Sigmoid colon (tissue), 6 donors: ENCODE measurements at regions not wholly inside any gene's neighbourhood (a gene's known extent, or its start where the extent isn't known, plus 50 kb on each side); places are given as distances from the start of the nearest gene placed in this dataset.

Experiments used
- DNase-seq: peaks from one replicate; pipeline ENCODE4 v3.0.0-alpha.2; 2019
- H3K27ac ChIP-seq, 4 donors: fragments of 200-600 bp; sonication (generic); one replicate each; pipeline ENCODE4 v1.5.1; 2016 to 2019; ENCODE audit warnings: mild to moderate bottlenecking in 1 of 4
- H3K27me3 ChIP-seq, 3 donors: fragments of 200-600 bp; sonication (generic); one replicate each; pipeline ENCODE4 v1.5.1; 2019; ENCODE audit warnings: mild to moderate bottlenecking in 1 of 3
- H3K36me3 ChIP-seq, 4 donors: fragments of 200-600 bp; sonication (generic); one replicate each; pipeline ENCODE4 v1.5.1; 2016 to 2019
- H3K4me1 ChIP-seq, 4 donors: fragments of 200-600 bp; sonication (generic); one replicate each; pipeline ENCODE4 v1.5.1; 2017 to 2019
- H3K4me3 ChIP-seq, 4 donors: fragments of 200-600 bp; sonication (generic); one replicate each; pipeline ENCODE4 v1.5.1; 2017 to 2019; ENCODE audit warnings: mild to moderate bottlenecking in 2 of 4, moderate library complexity in 1 of 4
- H3K9me3 ChIP-seq, 4 donors: fragments of 200-600 bp in 3 of 4; sonication (generic) in 3 of 4; one replicate each; pipeline versions ENCODE4 v1.5.1 to v1.6.1; 2013 to 2019
- EP300 ChIP-seq, 4 donors: sonication (generic); formaldehyde crosslinking; IDR thresholded peaks; one replicate each; pipeline ENCODE4 v1.6.1; 2017; ENCODE audit warnings: antibody characterized with exemption in 4 of 4
- POLR2A ChIP-seq, 2 donors: fragments of 450-650 bp; IDR thresholded peaks; one replicate each; pipeline ENCODE4 v1.6.1; 2016; ENCODE audit warnings: antibody characterized with exemption in 2 of 2, mild to moderate bottlenecking in 2 of 2, moderate library complexity in 2 of 2
- POLR2AphosphoS5 ChIP-seq, 4 donors: sonication (generic); formaldehyde crosslinking; IDR thresholded peaks; one replicate each; pipeline ENCODE4 v1.6.1; 2017; ENCODE audit warnings: antibody characterized with exemption in 4 of 4
- WGBS, 2 donors: extraction: QIAGEN DNeasy Blood & Tissue Kit; methylation state at CpG; one replicate each; pipeline ENCODE4 v1.1.7; 2013; 5-methylcytosine and 5-hydroxymethylcytosine counted together
- intact Hi-C: fragments of 100-400 bp; cut with DNase I; formaldehyde crosslinking; loops from one replicate; pipeline ENCODE4 v1.15.1; 2023
- TF ChIP-seq, protein P1 (sequence below), 4 experiments: fragments of 450-650 bp in 3 of 4; fragments of 200-600 bp in 1 of 4; IDR thresholded peaks; one replicate each; pipeline ENCODE4 v1.5.1; 2016 to 2019; ENCODE audit warnings: antibody characterized with exemption in 4 of 4, mild to moderate bottlenecking in 3 of 4, moderate library complexity in 2 of 4
- donor health status: healthy with polysubstance abuse.
- donor health status: healthy.

DNA sequence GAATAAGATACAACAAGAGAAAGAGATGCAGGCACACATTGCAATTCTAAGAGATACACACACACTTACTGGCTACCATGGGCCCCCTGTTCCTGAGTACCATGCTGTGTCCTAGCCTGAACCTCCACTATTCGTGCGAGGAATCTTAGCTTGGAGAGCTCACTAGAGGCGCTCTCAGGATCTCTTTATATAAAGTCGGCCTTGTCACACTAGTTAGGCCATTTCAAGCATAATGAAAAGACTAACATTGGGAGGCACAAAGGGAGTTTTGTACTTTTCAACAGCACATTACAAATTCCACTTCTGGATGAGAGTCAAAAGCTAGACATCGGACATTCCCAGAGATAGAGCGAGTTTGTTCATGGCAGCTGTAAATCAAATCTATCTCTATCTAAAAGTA, 365.2 kb downstream of the DSEL start:
- no peak overlapping the region for H3K27ac ChIP-seq
- no peak overlapping the region for H3K4me3 ChIP-seq
- H3K36me3 ChIP-seq, result no peaks in the 10 kb centered on the region
- no peaks in the 10 kb centered on the region for H3K27me3 ChIP-seq
- WGBS, 2 donors, result 87 to 92% methylated on average over 6 of the region's 6 CpGs
- TF ChIP-seq POLR2A (IDR thresholded peaks at IDR 0.05) (no peak), POLR2AphosphoS5 (IDR thresholded peaks at IDR 0.05) (no peak), EP300 (IDR thresholded peaks at IDR 0.05) (no peak)
- TF ChIP-seq, protein P1, sequence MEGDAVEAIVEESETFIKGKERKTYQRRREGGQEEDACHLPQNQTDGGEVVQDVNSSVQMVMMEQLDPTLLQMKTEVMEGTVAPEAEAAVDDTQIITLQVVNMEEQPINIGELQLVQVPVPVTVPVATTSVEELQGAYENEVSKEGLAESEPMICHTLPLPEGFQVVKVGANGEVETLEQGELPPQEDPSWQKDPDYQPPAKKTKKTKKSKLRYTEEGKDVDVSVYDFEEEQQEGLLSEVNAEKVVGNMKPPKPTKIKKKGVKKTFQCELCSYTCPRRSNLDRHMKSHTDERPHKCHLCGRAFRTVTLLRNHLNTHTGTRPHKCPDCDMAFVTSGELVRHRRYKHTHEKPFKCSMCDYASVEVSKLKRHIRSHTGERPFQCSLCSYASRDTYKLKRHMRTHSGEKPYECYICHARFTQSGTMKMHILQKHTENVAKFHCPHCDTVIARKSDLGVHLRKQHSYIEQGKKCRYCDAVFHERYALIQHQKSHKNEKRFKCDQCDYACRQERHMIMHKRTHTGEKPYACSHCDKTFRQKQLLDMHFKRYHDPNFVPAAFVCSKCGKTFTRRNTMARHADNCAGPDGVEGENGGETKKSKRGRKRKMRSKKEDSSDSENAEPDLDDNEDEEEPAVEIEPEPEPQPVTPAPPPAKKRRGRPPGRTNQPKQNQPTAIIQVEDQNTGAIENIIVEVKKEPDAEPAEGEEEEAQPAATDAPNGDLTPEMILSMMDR (IDR thresholded peaks at IDR 0.05), result no peak
- intact Hi-C loops, result no loop called here
- H3K9me3 ChIP-seq, result no peaks in the 10 kb centered on the region
- DNase-seq, result no peak
- H3K4me1 ChIP-seq, result no peaks in the 10 kb centered on the region

DNA sequence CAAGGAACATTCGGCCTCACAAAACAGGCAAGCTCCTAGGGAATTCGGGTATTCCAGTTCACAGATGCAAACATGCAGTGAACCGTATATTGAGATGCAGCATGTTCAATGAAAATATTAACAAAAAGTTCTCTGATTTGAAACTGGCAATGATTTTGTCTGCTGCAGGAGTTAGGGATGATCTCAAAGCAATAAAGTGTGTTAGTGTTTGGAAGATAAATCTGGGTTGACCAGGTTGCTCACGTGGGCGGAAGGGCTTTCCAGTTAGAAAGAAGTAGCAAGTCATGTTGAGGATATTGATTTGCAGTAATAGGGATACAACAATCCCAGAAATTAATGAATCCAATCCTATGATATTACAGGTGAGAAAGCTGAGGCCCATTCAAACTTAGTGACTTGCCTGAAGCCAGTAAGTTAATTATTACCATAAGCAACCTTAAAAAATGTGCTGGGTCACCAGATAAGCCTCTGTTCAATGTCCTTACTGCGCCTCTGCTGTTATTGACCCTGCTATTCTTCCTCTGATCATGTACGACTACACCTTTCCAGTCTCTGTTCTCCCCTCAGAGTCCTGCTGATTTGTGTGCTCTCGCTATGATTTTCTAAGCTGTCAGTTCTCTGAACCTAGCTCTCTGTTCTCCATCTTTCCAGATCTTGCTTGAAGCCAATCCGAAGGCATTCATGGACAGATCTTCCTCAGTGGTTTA, 370.8 kb downstream of the DSEL start:
- no peak for DNase-seq
- intact Hi-C loops, result no loop called here
- WGBS, 2 donors, result 57 to 73% methylated on average over 9 of the region's 9 CpGs

DNA sequence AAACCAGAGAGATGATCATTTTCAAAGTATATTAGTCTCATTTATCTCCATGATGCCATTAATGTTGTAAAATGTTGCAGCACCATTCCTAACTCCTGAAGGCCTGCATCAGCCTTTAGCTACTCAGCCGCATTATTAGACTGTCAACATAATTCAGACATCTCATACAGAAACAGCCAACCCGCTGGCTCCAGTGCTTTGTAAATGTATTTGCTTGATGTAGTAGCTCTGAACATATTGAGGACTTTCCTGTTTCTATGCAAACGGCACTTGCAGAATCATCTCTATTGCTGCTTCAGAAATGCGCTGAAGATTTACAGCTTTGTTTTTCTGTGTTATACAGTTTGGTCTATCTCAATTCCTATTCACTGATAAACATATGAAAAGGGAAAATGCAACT, 372.2 kb downstream of the DSEL start:
- no peaks in the 10 kb centered on the region for H3K27me3 ChIP-seq
- intact Hi-C loops, result no loop called here
- TF ChIP-seq POLR2AphosphoS5 (IDR thresholded peaks at IDR 0.05), result no peak
- TF ChIP-seq POLR2A (IDR thresholded peaks at IDR 0.05), result no peak
- no peak for TF ChIP-seq EP300 (IDR thresholded peaks at IDR 0.05)
- TF ChIP-seq, protein P1 (IDR thresholded peaks at IDR 0.05), result no peak

More for the DNA sequence above, 370.8 kb downstream of the DSEL start:
- H3K36me3 ChIP-seq, result no peaks in the 10 kb centered on the region
- no peaks in the 10 kb centered on the region for H3K27me3 ChIP-seq
- no peaks in the 10 kb centered on the region for H3K4me1 ChIP-seq
- TF ChIP-seq EP300 (IDR thresholded peaks at IDR 0.05), result no peak
- TF ChIP-seq, protein P1 (IDR thresholded peaks at IDR 0.05), result no peak
- no peak for TF ChIP-seq POLR2AphosphoS5 (IDR thresholded peaks at IDR 0.05)
- no peak for TF ChIP-seq POLR2A (IDR thresholded peaks at IDR 0.05)
- no peaks in the 10 kb centered on the region for H3K9me3 ChIP-seq
- H3K27ac ChIP-seq, result no peak overlapping the region
- H3K4me3 ChIP-seq, result no peak overlapping the region

DNA sequence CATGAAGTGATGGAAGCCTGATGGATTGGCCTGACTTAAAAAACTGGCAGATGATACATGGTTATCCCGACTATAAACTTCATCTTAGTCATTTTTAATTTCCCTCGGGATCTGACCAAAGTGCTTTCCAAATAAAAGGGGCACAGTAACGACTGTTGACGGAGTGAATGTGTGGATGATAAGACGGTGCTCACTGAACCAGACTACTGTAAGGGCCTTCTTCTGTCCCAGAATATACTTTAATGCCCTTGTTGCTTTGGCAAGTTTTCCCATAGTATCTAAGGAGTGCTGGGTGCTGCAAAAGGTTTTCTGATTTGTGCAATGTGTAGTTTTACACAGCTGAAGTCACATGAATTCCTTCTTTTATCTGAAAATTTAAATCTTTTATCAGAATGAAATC, 373.5 kb downstream of the DSEL start:
- WGBS, 2 donors, result 41 to 67% methylated on average over 5 of the region's 5 CpGs
- H3K36me3 ChIP-seq, result no peaks in the 10 kb centered on the region
- no peak for DNase-seq
- no peaks in the 10 kb centered on the region for H3K27me3 ChIP-seq
- no peak overlapping the region for H3K27ac ChIP-seq
- H3K4me3 ChIP-seq, result no peak overlapping the region
- H3K9me3 ChIP-seq, result no peaks in the 10 kb centered on the region
- no peaks in the 10 kb centered on the region for H3K4me1 ChIP-seq
- TF ChIP-seq, protein P1 (IDR thresholded peaks at IDR 0.05), result no peak
- TF ChIP-seq POLR2AphosphoS5 (IDR thresholded peaks at IDR 0.05) (no peak), POLR2A (IDR thresholded peaks at IDR 0.05) (no peak), EP300 (IDR thresholded peaks at IDR 0.05) (no peak)
- intact Hi-C loops, result no loop called here

More for the DNA sequence above, 372.2 kb downstream of the DSEL start:
- WGBS, 2 donors, result 81 to 84% methylated on average over 4 of the region's 4 CpGs
- Histone ChIP-seq H3K9me3 (no peaks in the 10 kb centered on the region), H3K36me3 (no peaks in the 10 kb centered on the region), H3K4me1 (no peaks in the 10 kb centered on the region), H3K4me3 (no peak overlapping the region), H3K27ac (no peak overlapping the region)
- DNase-seq, result no peak

DNA sequence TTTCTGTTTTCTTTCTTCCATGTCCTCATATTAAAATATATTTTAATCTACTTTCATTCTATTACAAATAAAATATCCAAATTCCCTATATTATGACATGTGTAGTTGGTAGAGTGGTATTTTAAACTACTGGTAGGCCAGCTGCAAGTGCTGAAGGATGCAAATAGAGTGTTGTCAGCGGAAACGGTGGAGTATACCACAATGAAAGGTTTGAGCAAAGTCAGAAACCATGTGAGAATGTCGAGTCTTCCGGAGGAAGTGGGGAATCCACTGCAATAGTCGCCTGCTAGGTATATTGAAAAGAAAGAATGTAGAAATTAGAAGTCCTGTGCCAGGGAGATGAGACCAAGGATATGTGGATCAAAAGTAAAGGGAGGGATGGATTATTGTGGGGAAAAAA, 373.9 kb downstream of the DSEL start:
- no peaks in the 10 kb centered on the region for H3K36me3 ChIP-seq
- 75 to 90% methylated on average over 5 of the region's 5 CpGs for WGBS, 2 donors
- TF ChIP-seq EP300 (IDR thresholded peaks at IDR 0.05) (no peak), POLR2A (IDR thresholded peaks at IDR 0.05) (no peak), POLR2AphosphoS5 (IDR thresholded peaks at IDR 0.05) (no peak)
- TF ChIP-seq, protein P1 (IDR thresholded peaks at IDR 0.05), result no peak
- H3K4me3 ChIP-seq, result no peak overlapping the region
- H3K27me3 ChIP-seq, result no peaks in the 10 kb centered on the region
- no peak for DNase-seq
- H3K4me1 ChIP-seq, result no peaks in the 10 kb centered on the region
- intact Hi-C loops, result no loop called here
- H3K27ac ChIP-seq, result no peak overlapping the region
- no peaks in the 10 kb centered on the region for H3K9me3 ChIP-seq
